CD4-positive, alpha-beta T cell treated with Interleukin-1 beta for 1 hour (primary cell): ENCODE measurements at regions not wholly inside any gene's neighbourhood (a gene's known extent, or its start where the extent isn't known, plus 50 kb on each side); places are given as distances from the start of the nearest gene placed in this dataset.
"Not testable (repeated sequence)": the region's sequence is repeated elsewhere in the genome, so short reads cannot be mapped to it uniquely, and the experiment has no call there.

Experiments
- DNase-seq, 2 donors: peaks; one replicate each; pipeline ENCODE4 v3.0.0-alpha.2; 2020 to 2022

GRCh38 chr12:105665366-105665765 is 334.9 kb downstream of the C12orf75 start:
- no peak for DNase-seq

- no peak for DNase-seq
Measured at GRCh38 chr12:105667973-105668743, 337.7 kb downstream of the C12orf75 start.

GRCh38 chr12:105670672-105671071 is 340.2 kb downstream of the C12orf75 start:
- DNase-seq = no peak

- DNase-seq = no peak
Measured at GRCh38 chr12:105671720-105672119, 341.2 kb downstream of the C12orf75 start.

GRCh38 chr12:105672121-105672975 is 341.9 kb downstream of the C12orf75 start:
- no peak for DNase-seq

- no peak for DNase-seq
Measured at GRCh38 chr12:105674871-105675699, 344.6 kb downstream of the C12orf75 start.

- no peak for DNase-seq
Measured at GRCh38 chr12:105676694-105677093, 346.2 kb downstream of the C12orf75 start.

GRCh38 chr12:105677672-105678071 is 347.2 kb downstream of the C12orf75 start:
- no peak for DNase-seq

GRCh38 chr12:105679982-105680381 is 349.5 kb downstream of the C12orf75 start:
- no peak for DNase-seq

GRCh38 chr12:105681341-105681740 is 350.9 kb downstream of the C12orf75 start:
- DNase-seq = no peak

GRCh38 chr12:105682821-105683220 is 352.3 kb downstream of the C12orf75 start:
- not testable (repeated sequence) for DNase-seq

GRCh38 chr12:105683836-105684235 is 353.3 kb downstream of the C12orf75 start:
- not testable (repeated sequence) for DNase-seq

- no peak for DNase-seq
Measured at GRCh38 chr12:105698075-105698474, 367.6 kb downstream of the C12orf75 start.

- DNase-seq = no peak
Measured at GRCh38 chr12:105699209-105699608, 368.7 kb downstream of the C12orf75 start.

GRCh38 chr12:105704787-105705186 is 374.3 kb downstream of the C12orf75 start:
- no peak for DNase-seq

GRCh38 chr12:105705235-105705634 is 374.7 kb downstream of the C12orf75 start:
- no peak for DNase-seq

- DNase-seq = no peak
Measured at GRCh38 chr12:105705765-105706164, 375.3 kb downstream of the C12orf75 start.

- DNase-seq = no peak
Measured at GRCh38 chr12:105706321-105706972, 376.0 kb downstream of the C12orf75 start.

GRCh38 chr12:105706973-105707334 is 376.5 kb downstream of the C12orf75 start:
- DNase-seq = no peak

GRCh38 chr12:105713606-105714305 is 383.3 kb downstream of the C12orf75 start:
- no peak for DNase-seq

GRCh38 chr12:105716621-105717020 is 386.1 kb downstream of the C12orf75 start:
- no peak for DNase-seq
